HG03378 (cell line): ENCODE measurements at regions not wholly inside any gene's neighbourhood (a gene's known extent, or its start where the extent isn't known, plus 50 kb on each side); places are given as distances from the start of the nearest gene placed in this dataset.

Experiments
- ATAC-seq: cut with Tn5 transposase; IDR thresholded peaks from one replicate; pipeline ENCODE4 v1.9.1; 2021; ENCODE audit warnings: mild to moderate bottlenecking, moderate library complexity; ENCODE audit not compliant: unreplicated experiment

- ATAC-seq: no peak
These were observed 199.5 kb upstream of the NFE2L3 start for GRCh38 chr7:25952261-25953057.

- ATAC-seq: peak; percentile 46
These were observed 198.1 kb upstream of the NFE2L3 start for GRCh38 chr7:25953859-25954258.

- ATAC-seq: no peak
These were observed 197.6 kb upstream of the NFE2L3 start for GRCh38 chr7:25954395-25954794.

GRCh38 chr7:25959168-25959734 lies 192.7 kb upstream of the NFE2L3 start:
- ATAC-seq: no peak

- ATAC-seq: no peak
These were observed 188.3 kb upstream of the NFE2L3 start for GRCh38 chr7:25963733-25964132.

- ATAC-seq: peak; percentile 31
These were observed 187.5 kb upstream of the NFE2L3 start for GRCh38 chr7:25964483-25964991.

GRCh38 chr7:25965405-25966123 lies 186.4 kb upstream of the NFE2L3 start:
- no peak for ATAC-seq

- no peak for ATAC-seq
These were observed 185.5 kb upstream of the NFE2L3 start for GRCh38 chr7:25966469-25966868.

- ATAC-seq: peak; percentile 30
These were observed 184.5 kb upstream of the NFE2L3 start for GRCh38 chr7:25967278-25968204.

GRCh38 chr7:25968205-25968993 lies 183.6 kb upstream of the NFE2L3 start:
- ATAC-seq: peak; percentile 60

- ATAC-seq: no peak
These were observed 181.6 kb upstream of the NFE2L3 start for GRCh38 chr7:25970356-25970755.

- no peak for ATAC-seq
These were observed 181.1 kb upstream of the NFE2L3 start for GRCh38 chr7:25970911-25971310.

- no peak for ATAC-seq
These were observed 175.4 kb upstream of the NFE2L3 start for GRCh38 chr7:25976630-25977029.

- no peak for ATAC-seq
These were observed 173.5 kb upstream of the NFE2L3 start for GRCh38 chr7:25978466-25978865.

- no peak for ATAC-seq
These were observed 172.4 kb upstream of the NFE2L3 start for GRCh38 chr7:25979605-25980004.

- no peak for ATAC-seq
These were observed 169.3 kb upstream of the NFE2L3 start for GRCh38 chr7:25982684-25983083.

GRCh38 chr7:25985196-25985595 lies 166.8 kb upstream of the NFE2L3 start:
- no peak for ATAC-seq

- ATAC-seq: no peak
These were observed 163.4 kb upstream of the NFE2L3 start for GRCh38 chr7:25988640-25989039.

GRCh38 chr7:25989140-25989705 lies 162.8 kb upstream of the NFE2L3 start:
- ATAC-seq: no peak
